NCI-H1436 (cell line): ENCODE measurements at regions not wholly inside any gene's neighbourhood (a gene's known extent, or its start where the extent isn't known, plus 50 kb on each side); places are given as distances from the start of the nearest gene placed in this dataset.
"Not testable (repeated sequence)": the region's sequence is repeated elsewhere in the genome, so short reads cannot be mapped to it uniquely, and the experiment has no call there.

ENCODE experiments used
- DNase-seq: peaks from one replicate; lab custom pipeline; 2025; lab: John Stamatoyannopoulos, UW

DNA sequence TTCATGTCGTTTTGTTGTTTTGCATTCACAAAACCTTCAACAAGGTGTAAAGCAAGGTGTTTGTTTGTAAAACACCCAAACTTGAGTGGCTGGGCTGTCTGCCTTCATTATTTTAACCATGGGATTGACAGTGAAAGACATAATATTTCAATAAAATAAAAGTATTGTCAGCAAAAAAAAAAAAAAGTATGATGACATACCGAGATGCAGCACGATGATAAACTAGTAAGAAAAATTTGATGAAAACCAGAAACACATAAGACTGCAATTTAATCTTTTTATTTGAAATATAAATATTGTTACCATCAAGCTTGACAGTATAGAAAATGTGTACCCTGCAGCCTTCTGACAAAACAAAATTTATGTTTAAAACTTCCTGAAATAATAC is 419.3 kb upstream of the DYNLRB2 start:
- no peak for DNase-seq

DNA sequence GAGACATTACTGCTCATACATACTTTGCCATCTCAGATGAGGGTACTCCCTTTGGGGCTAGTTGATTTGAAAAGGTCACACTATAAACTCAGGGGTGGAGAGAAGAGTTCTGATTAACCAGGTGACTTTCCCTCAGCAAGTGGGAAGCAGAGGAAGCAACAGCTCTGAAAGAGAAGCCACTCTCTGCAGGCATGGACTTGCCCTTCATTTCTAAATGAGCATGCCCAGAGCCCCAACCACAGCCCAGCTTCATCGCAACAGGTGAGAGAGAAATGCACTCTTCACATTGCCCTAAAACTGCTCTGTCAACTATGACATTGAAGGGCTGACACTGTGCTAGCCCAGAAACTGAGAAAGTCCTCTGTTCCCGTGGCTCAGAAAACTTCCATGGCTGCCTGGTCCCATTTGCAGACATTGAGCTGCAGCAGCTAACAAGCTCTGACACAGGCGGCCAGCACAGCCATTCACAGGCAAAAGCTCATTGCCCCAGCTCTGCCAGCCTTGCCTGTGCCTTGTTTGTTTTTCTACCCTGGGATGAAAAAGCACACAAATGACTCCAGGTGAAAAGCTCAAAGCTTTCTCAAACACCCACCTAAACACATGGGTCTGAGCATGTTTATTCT is 419.8 kb upstream of the DYNLRB2 start:
- DNase-seq = no peak

GRCh38 chr16:80117556-80118130 is 423.1 kb upstream of the DYNLRB2 start:
- no peak for DNase-seq

GRCh38 chr16:80116711-80117110 is 424.1 kb upstream of the DYNLRB2 start:
- no peak for DNase-seq

DNA sequence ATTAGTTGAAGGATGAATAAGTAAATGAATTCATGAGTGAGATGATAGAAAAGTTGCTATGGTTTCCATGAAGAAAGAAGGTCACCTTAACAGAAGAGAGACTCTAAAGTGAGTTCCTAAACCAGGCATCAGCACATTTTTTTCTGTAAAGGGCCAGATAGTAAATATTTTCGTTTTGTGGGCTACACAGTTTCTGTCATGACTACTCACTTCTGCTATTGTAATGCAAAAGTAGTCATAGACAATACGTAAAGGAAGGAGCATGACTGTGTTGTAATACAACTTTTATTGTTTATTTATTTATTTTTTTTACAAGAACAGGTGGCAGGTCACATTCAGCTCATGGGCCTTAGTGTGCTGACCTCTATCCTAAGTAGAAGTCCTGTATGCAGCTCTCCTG is 426.1 kb upstream of the DYNLRB2 start:
- no peak for DNase-seq

DNA sequence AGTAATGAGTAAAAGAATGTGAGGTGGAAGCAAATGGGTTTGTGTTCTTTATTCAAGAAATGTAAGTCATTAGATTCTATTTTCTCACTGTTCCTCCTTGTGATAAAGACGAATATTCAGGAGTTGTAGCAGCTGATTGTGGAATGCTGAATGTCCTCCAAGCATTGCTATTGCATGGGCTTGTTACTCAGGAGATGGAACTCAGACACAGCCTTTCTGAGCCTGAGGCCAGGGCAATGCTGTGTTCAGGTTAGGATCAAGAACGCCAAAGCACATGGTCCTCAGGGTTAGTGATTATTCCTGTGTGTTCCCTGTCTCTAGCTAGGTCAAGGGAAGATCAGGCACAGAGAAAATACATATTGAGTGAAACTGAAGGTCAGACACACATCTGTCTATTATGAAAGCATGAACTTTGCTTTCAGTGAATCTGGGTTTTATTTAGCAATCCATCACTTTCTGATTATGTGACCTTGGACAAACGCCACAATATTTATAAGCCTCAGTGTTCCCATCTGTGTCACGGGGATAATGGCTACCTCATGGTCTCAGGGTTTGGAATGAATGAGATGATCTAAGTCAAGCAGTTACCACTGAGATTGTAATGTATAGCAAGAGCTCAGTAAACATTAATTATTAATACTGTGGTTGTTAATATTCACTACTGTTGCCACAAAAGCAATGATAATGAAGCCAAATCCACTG is 426.8 kb upstream of the DYNLRB2 start:
- DNase-seq = no peak

DNA sequence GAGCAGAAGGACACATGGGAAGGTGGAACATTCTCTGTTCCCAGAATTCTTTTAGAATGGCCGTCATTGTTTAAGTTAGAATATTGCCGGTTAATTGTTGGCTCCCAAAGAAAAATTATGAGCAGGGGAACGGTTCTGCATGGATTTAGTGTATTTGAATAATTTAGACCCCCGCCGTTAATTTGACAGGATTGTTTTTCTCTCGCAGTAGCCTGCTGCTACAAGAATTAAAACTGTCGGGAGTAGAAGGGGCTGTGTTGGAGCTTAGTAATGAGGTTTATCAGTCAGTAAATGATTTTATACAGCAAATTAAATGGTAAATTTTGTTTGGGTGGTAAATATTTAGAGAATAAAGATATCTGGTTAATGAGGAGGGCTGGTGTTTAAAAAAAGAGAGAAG is 431.2 kb upstream of the DYNLRB2 start:
- no peak for DNase-seq

GRCh38 chr16:80107900-80108299 is 432.9 kb upstream of the DYNLRB2 start:
- no peak for DNase-seq

GRCh38 chr16:80105751-80106150 is 435.0 kb upstream of the DYNLRB2 start:
- DNase-seq = no peak

GRCh38 chr16:80105160-80105559 is 435.6 kb upstream of the DYNLRB2 start:
- no peak for DNase-seq

DNA sequence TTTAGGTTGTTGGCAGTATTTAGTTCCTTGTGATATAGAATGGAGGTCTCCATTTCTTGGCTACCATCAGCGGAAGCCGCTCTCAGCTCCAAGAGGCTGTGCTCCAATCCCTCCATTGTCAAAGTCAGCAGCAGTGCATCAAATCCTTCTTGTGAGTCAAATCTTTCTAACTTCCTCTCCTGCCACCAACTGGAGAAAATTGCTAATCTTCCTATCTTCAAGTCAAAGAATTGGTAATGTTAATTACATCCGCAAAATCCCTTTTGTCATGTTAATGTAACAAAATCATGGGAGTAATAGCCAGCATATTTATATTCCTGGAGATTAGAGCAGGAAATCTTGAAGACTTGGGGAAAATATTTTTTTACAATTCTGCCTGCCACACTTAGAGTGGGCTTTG is 436.4 kb upstream of the DYNLRB2 start:
- no peak for DNase-seq

DNA sequence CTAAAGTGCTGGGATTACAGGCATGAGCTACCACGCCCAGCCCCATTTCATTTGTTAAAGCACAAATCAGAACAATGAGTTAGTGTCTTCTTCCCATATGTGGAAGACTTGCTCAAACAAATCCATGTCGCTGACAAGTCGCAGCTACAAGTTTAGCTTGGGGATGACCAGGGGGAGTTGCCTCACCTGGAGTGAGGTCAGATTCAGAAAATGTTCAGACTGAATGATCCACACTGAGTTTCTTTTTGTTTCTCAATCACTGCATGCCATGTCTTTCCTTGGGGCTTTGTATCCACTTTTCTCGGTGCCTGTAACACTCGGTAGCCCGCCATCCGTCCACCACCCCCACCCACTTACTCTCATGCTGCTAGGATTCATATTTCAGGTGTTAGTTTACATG is 437.3 kb upstream of the DYNLRB2 start:
- no peak for DNase-seq

DNA sequence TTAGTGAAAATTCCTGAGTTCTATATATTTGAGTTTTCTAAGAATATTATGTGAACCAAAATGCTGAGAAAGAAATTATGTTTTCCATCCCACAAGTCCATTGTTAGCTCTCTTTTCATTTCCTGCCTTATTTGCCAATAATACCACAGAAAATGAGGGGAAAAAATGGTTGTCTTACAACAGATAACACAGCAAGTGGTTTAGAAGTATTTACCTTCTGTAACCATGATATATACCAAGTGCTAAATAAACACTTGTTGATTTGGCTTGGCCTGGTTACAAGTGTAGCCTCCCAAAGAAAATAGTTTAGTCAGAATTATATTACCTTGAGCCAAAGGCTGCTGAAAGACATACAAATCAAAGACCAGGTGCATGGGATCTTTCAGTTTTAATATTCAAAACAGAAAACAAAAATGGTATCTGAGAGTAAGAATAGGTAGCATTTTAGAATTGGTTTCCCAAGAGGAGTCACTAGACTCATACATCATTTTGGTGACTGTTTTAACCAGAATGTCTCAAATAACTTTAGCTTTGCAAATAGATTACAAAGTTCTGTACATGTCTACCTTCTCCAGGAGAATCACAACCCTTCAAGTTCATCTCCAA is 439.8 kb upstream of the DYNLRB2 start:
- no peak for DNase-seq

DNA sequence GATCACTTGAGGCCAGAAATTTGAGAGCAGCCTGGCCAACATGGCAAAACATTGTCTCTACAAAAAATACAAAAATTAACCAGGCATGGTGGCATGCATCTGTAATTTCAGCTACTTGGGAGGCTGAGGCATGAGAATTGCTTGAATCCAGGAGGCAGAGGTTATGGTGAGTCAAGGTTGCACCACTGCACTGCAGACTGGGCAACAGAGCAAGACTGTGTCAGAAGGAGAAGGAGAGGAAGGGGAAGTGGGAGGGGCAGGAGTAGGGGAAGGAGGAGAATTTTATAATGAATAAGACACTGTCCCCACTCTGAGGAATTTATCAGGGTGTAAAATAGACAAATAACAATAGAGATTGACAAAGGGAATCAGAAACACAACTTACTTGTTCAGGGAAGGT is 440.6 kb upstream of the DYNLRB2 start:
- DNase-seq = no peak

DNA sequence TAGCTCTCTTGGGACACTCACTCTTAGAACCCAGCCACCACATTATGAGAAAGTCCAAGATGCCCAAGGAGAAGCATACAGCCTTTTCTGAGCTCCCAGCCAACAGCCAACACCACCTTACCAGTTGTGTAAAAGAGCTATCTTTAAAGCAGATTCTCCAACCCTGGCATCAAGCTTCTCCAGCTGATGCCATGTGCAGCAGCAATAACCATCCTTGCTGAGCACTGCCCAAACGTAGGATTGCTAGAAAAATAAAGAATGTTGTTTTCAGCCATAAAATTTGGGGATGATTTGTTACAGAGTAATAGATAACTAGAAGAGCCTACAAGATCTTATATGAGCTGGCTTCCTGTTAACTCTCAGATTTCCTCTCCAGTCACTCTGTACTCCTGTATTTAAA is 443.7 kb upstream of the DYNLRB2 start:
- DNase-seq = no peak

GRCh38 chr16:80092681-80093080 is 448.1 kb upstream of the DYNLRB2 start:
- no peak for DNase-seq

- DNase-seq = not testable (repeated sequence)
Measured at GRCh38 chr16:80091453-80091852, 449.3 kb upstream of the DYNLRB2 start.

GRCh38 chr16:80085606-80086005 is 455.2 kb upstream of the DYNLRB2 start:
- no peak for DNase-seq

DNA sequence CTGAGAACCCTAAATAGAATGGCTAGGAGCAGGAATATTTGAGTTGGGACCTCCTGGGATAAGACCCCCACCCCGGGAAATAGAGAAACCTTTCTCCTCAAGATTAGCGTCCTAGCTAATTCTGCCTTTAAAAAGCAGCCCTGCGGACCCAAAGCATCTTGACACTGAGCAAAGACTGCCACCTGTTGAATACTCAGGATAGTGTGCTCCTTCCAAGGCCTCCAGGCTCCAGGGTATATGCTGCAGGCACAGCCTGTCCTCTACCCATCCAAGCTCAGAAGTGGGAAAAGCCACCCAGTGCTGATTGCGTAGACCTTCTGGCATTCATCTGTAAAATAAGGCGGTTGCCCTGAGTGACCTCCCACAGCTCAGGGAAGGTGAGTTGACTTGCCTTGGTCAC is 456.2 kb upstream of the DYNLRB2 start:
- DNase-seq = peak; percentile 57

- no peak for DNase-seq
Measured at GRCh38 chr16:80084163-80084562, 456.6 kb upstream of the DYNLRB2 start.

- no peak for DNase-seq
Measured at GRCh38 chr16:80082906-80083305, 457.9 kb upstream of the DYNLRB2 start.

GRCh38 chr16:80081846-80082245 is 458.9 kb upstream of the DYNLRB2 start:
- DNase-seq = no peak

- DNase-seq = no peak
Measured at GRCh38 chr16:80080287-80080851, 460.4 kb upstream of the DYNLRB2 start.
